ENCODE measurements at regions not wholly inside any gene's neighbourhood (a gene's known extent, or its start where the extent isn't known, plus 50 kb on each side); places are given as distances from the start of the nearest gene placed in this dataset.

DNA sequence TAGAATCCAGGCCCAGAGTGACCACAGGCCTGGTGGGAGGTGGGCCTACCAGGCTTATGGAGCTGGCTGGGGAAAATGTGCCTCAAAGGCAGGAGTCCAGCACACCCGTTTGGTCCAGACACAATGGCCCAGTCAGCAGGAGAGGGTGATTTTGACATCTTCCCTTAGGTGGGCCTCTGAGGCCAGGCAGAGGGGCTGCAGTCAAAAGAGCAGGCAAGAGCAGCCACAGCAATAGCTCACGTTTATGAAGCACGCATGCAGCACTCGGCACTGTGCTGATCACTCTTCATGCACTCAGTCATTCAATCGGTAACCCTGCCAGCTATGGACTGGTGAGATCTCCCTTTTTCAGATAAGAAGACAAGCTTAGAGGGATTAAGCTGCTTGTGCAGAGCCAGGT, 146.8 kb downstream of the LRIG2 start:
- DNase-seq: no peak

- DNase-seq: no peak
Observed at GRCh38 chr1:113223040-113223439, 150.0 kb downstream of the LRIG2 start.

GRCh38 chr1:113223546-113223945, 150.5 kb downstream of the LRIG2 start:
- no peak for DNase-seq

GRCh38 chr1:113226148-113226547, 153.2 kb downstream of the LRIG2 start:
- peak; percentile 40 for DNase-seq

GRCh38 chr1:113231866-113232265, 158.4 kb upstream of the MAGI3 start:
- no peak for DNase-seq

GRCh38 chr1:113233441-113233840, 156.9 kb upstream of the MAGI3 start:
- DNase-seq: no peak

GRCh38 chr1:113241237-113241636, 149.1 kb upstream of the MAGI3 start:
- DNase-seq: no peak

DNA sequence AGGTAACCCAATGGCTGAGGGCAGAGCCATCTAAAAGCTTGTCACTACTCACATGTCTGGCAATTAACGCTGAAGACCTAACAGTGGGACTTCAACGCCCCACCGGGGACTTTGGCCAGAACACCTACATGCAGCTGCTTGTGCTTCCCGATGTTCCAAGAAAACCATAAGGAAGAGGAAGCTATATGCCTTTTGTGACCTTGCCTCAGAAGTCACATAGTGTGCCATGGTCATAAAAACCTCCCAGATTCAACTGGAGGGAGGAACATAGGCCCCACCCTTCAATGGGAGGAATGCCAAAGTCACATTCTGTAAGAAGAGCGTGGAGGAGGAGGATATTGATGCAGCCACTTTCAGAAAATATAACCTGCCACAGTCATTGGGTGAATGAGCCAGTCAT, 147.8 kb upstream of the MAGI3 start:
- DNase-seq: no peak

GRCh38 chr1:113243529-113243928, 146.8 kb upstream of the MAGI3 start:
- no peak for DNase-seq

- no peak for DNase-seq
Observed at GRCh38 chr1:113244112-113244820, 146.0 kb upstream of the MAGI3 start.

DNA sequence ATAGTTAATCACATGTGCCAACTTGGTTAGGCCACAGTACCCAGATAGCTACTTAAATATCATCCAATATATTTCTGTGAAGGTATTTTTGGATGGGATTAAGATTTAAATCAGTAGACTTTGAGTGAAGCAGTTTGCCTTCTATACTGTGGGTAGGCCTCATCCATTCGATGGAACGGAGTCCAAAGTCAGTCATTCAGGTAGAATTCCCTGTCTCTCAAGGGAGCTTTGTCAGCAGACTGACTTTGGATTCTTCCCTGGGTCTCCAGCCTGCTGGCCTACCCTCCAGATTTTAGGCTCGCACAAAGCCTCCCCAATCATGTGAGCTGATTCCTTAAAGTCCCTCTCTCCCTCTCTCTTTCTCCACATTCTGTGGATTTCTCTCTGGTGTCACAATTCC, 145.1 kb upstream of the MAGI3 start:
- no peak for DNase-seq

GRCh38 chr1:113246929-113247328, 143.4 kb upstream of the MAGI3 start:
- DNase-seq: no peak

- no peak for DNase-seq
Observed at GRCh38 chr1:113247355-113247754, 143.0 kb upstream of the MAGI3 start.

GRCh38 chr1:113247782-113248181, 142.5 kb upstream of the MAGI3 start:
- DNase-seq: no peak

GRCh38 chr1:113248494-113248893, 141.8 kb upstream of the MAGI3 start:
- no peak for DNase-seq

DNA sequence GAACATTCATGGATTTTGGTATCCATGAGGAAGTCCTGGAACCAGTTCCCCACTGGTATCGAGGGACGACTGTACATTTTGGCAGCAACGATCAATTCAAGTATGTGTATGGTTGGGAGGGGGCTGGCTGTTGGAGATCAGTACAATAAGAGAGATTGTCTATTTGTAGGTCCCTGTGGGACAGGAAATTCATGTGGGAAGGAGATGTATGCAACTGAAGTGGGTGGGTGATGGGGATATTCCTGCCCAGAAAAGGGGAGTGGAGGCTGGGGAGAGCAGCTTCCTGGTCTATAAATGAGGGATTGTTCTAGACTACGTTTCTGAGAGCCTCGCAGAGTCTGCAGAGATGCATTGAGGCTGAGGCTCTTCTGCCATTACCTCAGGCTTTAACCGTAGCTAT, 140.2 kb upstream of the MAGI3 start:
- DNase-seq: no peak

DNA sequence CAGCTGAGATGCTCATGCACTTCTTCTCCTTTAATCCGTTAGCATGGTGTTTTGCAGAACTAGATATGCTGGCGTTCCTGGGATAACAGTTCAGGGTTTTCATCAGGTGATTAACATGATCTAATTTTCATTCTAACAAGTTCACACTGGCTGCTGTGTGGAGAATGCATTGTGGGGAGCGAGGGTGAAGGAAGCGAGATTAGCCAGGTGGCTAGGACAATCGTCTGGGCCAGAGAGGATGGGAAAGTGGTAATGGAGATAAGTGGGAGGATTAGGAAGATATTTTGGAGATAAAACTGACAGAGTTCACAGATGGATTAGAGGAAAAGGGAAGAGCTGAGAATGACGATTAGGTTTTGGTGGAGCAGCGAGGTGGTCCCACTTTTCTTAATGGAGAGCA, 138.1 kb upstream of the MAGI3 start:
- DNase-seq: no peak

DNA sequence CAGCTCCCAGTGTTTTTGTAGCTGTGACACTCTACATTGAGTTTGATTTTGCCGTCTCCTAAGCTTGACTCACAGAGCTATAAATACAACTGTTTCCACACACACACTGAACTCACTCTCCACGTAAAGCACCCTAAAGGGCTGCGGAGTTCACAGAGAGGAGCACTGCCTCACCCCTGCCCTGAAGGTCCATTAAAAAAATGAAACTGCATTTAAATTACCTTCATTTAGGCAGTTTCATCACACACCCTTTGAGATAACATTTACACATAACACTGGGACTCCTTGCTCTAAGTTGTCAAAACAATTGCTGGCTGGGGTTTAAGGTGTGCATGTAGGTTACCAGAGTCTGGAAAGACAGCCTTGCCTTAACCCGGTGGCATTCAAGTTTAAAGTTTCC, 137.1 kb upstream of the MAGI3 start:
- no peak for DNase-seq

DNA sequence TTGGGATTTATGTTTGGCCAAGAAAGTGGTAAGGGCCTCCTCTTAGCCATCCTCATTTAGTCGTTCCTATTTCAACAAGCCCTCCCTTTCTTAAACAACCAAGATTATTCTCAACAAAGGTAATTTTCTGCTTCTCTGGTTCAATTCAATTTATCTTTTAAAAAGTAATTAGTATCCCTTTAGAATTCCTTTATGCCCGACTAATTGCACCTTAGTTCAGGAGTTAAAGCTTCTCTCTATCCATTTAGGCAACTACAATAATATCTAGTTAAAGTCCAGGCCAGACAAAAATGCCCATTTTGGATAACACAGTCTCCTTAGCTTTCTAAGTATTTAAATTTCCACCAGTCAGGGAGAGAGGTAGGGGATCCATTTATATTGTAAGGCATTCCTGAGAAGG, 136.7 kb upstream of the MAGI3 start:
- no peak for DNase-seq

GRCh38 chr1:113255038-113255719, 135.1 kb upstream of the MAGI3 start:
- no peak for DNase-seq

DNA sequence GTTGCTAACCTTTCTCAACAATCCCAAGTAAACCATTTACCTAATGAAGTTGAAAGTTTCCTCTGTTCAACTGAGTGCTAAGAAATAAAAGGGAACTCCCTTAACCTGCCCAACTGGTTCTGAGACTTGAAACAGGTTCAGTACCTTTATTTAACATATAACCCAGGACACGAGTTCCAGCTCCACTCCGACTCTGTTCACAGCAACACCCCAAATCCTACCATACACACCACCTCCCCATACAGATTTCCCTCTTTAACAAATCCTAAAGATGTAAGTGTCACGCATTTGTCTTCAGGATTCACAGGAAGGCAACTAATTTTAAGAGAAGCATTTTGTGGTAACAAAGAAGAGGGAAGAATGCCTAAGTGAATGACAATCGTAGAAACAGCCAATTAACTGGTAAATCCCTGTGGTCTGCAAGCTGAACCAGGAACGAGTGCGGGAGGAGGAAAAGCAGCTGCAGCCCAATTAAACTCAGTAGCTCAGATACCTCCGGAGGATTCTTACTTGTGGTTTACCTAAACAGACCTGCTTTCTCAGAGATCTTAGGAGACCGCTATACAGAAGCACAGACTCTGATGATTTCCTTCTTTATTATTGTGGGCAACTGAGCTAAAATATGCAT, 134.5 kb upstream of the MAGI3 start:
- DNase-seq: no peak

DNA sequence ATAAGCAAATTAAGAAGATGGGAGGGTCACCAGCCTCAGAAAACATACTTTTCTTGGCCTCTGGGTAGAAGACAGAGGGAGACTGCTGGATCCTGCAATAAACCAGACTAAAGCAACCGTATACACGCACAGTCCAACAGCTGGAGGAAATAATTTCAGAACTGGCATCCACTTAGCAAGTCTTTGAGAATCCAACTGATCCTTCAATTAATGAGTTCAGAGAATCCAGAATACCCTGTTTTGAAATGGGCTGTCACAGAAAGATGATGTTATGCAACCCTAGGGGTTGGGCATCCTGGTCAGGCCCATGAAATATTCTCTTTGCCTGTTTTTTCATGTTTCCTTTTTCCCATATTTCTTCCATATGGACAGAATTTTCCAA, 134.0 kb upstream of the MAGI3 start:
- DNase-seq: no peak

GRCh38 chr1:113259988-113260387, 130.3 kb upstream of the MAGI3 start:
- DNase-seq: no peak

- DNase-seq: no peak
Observed at GRCh38 chr1:113265196-113265595, 125.1 kb upstream of the MAGI3 start.

All from activated CD4-positive, alpha-beta T cell treated with anti-CD3 and anti-CD28 coated beads, Interleukin-10, Interleukin-2, amounts not matched to agents 100 ng/mL and 50 ng/mL, durations not matched to agents 16 hours and 8 hours (primary cell).